ENCODE measurements at regions not wholly inside any gene's neighbourhood (a gene's known extent, or its start where the extent isn't known, plus 50 kb on each side); places are given as distances from the start of the nearest gene placed in this dataset.

DNA sequence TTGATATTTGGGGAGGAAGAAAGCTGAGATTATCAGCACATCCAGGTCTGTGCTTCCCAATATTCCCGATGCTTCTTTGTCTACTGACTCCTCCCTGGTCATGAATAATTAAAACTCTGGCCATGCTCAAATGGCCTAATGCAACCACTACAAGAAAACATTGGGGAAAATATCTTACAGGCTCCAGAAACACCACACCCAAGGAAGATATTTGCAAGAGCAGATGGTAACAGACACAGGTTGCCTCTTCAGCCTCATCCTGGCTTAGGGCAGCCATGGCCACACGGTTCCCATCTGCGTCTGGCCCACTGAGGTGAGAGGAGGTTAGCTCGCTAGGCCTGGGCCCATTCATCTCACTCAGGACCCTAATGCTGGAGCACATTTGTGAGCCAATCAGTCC lies 108.4 kb upstream of the SDK1 start:
- H3K27ac ChIP-seq (ENCODE audit: low read depth in 2 of 2, low read length in 2 of 2): no peak overlapping the region
- no peaks in the 10 kb centered on the region for H3K9me3 ChIP-seq (ENCODE audit: control insufficient read depth in 2 of 2, low read length in 2 of 2)
- H3K4me3 ChIP-seq (ENCODE audit: low read length in 2 of 2): no peak overlapping the region
- H3K9ac ChIP-seq (ENCODE audit: low read depth in 1 of 2, low read length in 2 of 2): no peak overlapping the region
- no peaks in the 10 kb centered on the region for H3K4me1 ChIP-seq (ENCODE audit: control insufficient read depth in 2 of 2, insufficient read depth in 2 of 2, low read length in 2 of 2)
- H3K27me3 ChIP-seq (ENCODE audit: control insufficient read depth in 2 of 2, insufficient read depth in 2 of 2, low read length in 2 of 2): no peaks in the 10 kb centered on the region
- no peaks in the 10 kb centered on the region for H3K36me3 ChIP-seq (ENCODE audit: control insufficient read depth in 2 of 2, insufficient read depth in 2 of 2, low read length in 2 of 2)

DNA sequence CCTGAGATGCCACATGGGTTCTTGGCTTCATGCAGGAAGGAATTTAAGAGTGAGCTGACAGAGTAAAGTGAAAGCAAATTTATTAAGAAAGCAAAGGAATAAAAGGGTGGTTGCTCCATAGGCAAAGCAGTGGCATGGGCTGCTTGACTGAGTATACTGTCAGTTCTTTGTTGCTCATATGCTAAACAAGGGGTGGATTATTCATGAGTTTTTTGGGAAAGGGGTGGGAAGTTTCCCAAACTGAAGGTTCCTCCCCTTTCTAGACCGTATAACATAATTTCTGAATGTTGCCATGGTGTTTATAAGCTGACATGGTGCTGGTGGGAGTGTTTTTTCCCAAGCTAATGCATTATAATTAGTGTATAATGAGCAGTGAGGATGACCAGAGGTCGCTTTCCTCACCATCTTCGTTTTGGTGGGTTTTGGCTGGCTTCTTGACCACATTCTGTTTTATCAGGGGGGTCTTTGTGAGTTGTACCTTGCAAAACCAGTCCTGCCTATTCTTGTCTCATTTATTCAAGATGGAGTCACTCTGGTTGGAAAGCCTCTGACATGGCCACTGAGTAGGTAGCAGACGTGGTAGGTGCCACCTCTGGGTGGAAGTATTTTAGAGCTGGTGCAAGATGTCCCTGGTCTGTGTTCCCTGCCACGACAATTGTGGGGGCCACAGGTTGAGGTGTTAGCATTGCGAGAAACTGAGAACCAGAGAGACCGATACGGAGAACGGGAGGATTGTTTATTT lies 107.5 kb upstream of the SDK1 start:
- no peak overlapping the region for H3K27ac ChIP-seq (ENCODE audit: low read depth in 2 of 2, low read length in 2 of 2)
- H3K9ac ChIP-seq (ENCODE audit: low read depth in 1 of 2, low read length in 2 of 2): no peak overlapping the region
- no peak overlapping the region for H3K4me3 ChIP-seq (ENCODE audit: low read length in 2 of 2)
- no peaks in the 10 kb centered on the region for H3K4me1 ChIP-seq (ENCODE audit: control insufficient read depth in 2 of 2, insufficient read depth in 2 of 2, low read length in 2 of 2)
- H3K9me3 ChIP-seq (ENCODE audit: control insufficient read depth in 2 of 2, low read length in 2 of 2): no peaks in the 10 kb centered on the region
- no peaks in the 10 kb centered on the region for H3K27me3 ChIP-seq (ENCODE audit: control insufficient read depth in 2 of 2, insufficient read depth in 2 of 2, low read length in 2 of 2)
- no peaks in the 10 kb centered on the region for H3K36me3 ChIP-seq (ENCODE audit: control insufficient read depth in 2 of 2, insufficient read depth in 2 of 2, low read length in 2 of 2)

DNA sequence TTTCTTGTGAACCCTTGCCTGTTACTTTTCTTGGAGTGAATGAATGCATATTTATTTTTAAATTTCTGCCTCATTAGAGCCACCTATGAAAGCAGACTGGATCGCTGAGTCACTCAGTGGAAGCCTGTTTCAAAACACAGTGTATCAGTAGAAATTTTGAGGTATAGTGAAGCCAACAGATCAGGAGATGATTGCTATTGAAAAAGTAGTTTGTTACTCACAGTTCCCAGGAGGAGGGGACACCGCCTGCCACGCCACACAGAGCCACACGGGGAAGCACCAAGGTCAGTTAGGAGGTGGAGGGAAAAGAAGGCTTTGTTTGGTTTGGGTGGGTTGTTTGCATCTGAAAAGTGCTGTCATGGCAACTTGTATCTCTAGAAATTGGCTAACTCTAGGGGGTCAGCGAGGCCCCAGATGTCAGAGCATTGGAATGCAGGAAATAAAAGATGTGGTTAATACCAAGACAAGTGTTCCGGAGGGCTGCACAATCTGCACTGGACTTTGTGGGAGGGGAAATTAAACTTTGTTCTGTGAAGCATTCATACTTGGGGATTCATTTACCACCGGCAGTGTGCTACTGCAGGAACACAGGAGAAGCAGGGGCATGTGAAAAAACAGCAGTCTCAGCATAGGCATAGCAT lies 106.4 kb upstream of the SDK1 start:
- no peaks in the 10 kb centered on the region for H3K4me1 ChIP-seq (ENCODE audit: control insufficient read depth in 2 of 2, insufficient read depth in 2 of 2, low read length in 2 of 2)
- H3K36me3 ChIP-seq (ENCODE audit: control insufficient read depth in 2 of 2, insufficient read depth in 2 of 2, low read length in 2 of 2): no peaks in the 10 kb centered on the region
- no peak overlapping the region for H3K4me3 ChIP-seq (ENCODE audit: low read length in 2 of 2)
- no peaks in the 10 kb centered on the region for H3K9me3 ChIP-seq (ENCODE audit: control insufficient read depth in 2 of 2, low read length in 2 of 2)
- no peak overlapping the region for H3K9ac ChIP-seq (ENCODE audit: low read depth in 1 of 2, low read length in 2 of 2)
- H3K27me3 ChIP-seq (ENCODE audit: control insufficient read depth in 2 of 2, insufficient read depth in 2 of 2, low read length in 2 of 2): no peaks in the 10 kb centered on the region
- H3K27ac ChIP-seq (ENCODE audit: low read depth in 2 of 2, low read length in 2 of 2): no peak overlapping the region

DNA sequence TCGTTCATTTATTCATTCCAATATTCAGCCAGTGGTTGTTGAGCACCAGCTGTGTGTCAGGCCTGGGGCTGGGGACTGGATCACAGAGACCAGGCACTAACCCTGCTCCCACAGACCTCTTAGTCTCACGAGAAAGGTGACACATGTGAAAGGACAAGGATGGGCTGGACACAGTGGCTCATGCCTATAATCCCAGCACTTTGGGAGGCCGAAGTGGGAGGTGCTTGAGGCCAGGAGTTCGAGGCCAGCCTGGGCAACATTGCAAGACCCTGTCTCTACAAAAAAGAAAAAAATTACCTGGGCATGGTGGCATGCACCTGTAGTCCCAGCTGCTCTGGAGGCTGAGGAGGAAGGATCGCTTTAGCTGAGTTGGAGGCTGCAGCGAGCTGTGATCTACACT lies 105.9 kb upstream of the SDK1 start:
- H3K36me3 ChIP-seq (ENCODE audit: control insufficient read depth in 2 of 2, insufficient read depth in 2 of 2, low read length in 2 of 2): no peaks in the 10 kb centered on the region
- no peak overlapping the region for H3K9ac ChIP-seq (ENCODE audit: low read depth in 1 of 2, low read length in 2 of 2)
- H3K27me3 ChIP-seq (ENCODE audit: control insufficient read depth in 2 of 2, insufficient read depth in 2 of 2, low read length in 2 of 2): no peaks in the 10 kb centered on the region
- H3K4me1 ChIP-seq (ENCODE audit: control insufficient read depth in 2 of 2, insufficient read depth in 2 of 2, low read length in 2 of 2): no peaks in the 10 kb centered on the region
- no peak overlapping the region for H3K27ac ChIP-seq (ENCODE audit: low read depth in 2 of 2, low read length in 2 of 2)
- H3K4me3 ChIP-seq (ENCODE audit: low read length in 2 of 2): no peak overlapping the region
- no peaks in the 10 kb centered on the region for H3K9me3 ChIP-seq (ENCODE audit: control insufficient read depth in 2 of 2, low read length in 2 of 2)

DNA sequence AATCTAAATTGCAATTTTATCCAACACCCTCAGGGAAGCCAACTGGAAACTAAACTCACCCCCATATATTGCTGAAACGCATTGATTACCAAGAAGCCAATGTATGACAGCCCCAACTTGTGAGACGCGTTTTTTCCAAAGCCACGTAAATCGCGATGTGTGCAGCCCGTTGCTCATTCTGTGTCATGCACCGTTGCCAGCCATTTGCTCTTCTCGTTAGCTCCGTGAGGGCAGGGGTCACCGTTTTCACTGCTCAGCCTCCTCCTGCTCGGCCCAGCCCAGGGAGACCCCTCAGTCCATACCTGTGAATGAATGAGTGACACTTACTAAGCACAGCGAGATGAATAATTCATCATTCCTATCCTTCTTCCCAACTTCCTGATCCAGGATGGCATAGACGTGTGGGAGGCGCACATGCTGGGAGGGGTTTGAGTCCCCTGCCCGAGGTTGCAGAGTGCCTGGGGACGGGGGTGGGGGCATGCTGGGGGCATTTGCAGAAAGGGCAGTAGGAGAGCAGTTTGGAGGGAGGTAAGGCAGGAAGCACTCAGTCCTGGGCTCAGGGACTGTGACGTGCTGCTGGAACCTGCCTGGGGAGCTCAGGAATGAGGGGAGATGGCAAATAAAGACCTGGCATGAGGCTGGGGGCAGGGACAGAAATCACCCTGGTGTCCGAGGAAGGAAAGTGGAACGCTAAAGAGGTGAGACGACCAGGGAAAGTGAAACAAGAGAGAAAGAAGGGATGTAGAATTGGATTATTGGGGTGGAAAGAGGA lies 104.2 kb upstream of the SDK1 start:
- Histone ChIP-seq H3K9me3 (ENCODE audit: control insufficient read depth in 2 of 2, low read length in 2 of 2) (no peaks in the 10 kb centered on the region), H3K27me3 (ENCODE audit: control insufficient read depth in 2 of 2, insufficient read depth in 2 of 2, low read length in 2 of 2) (no peaks in the 10 kb centered on the region), H3K9ac (ENCODE audit: low read depth in 1 of 2, low read length in 2 of 2) (no peak overlapping the region), H3K4me1 (ENCODE audit: control insufficient read depth in 2 of 2, insufficient read depth in 2 of 2, low read length in 2 of 2) (no peaks in the 10 kb centered on the region), H3K36me3 (ENCODE audit: control insufficient read depth in 2 of 2, insufficient read depth in 2 of 2, low read length in 2 of 2) (no peaks in the 10 kb centered on the region), H3K27ac (ENCODE audit: low read depth in 2 of 2, low read length in 2 of 2) (no peak overlapping the region), H3K4me3 (ENCODE audit: low read length in 2 of 2) (no peak overlapping the region)

DNA sequence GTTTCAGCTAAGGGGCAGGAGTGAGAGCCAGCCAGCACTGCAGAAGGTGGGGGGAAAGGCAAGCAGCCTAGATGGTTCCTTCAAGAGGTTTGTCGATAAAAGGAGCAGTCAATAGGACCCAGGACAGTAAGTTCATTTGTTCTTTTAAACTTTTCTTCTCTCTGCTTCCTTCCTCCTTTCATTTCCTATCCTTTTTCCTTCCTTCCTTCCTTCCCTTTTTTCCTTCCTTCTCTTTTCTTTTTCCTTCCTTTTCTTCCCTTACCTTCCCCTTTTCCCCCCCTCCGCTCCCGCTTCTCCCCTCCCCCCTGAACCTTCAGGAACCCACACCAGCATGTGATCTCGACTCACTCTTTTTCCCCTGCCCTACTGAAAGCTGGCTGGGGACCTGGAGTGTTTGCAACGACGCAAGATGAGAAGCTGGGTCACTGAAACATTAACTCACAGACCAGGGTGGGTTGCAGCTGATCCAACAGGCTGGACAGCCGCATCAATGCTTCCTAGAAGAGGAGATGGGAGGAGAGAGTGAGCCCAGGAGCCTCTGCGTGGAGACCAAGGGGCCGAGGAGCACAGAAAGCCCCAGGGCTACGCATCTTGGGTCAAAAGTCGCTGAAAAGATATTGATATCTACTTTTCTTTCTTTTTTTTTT lies 103.4 kb upstream of the SDK1 start:
- Histone ChIP-seq H3K4me1 (ENCODE audit: control insufficient read depth in 2 of 2, insufficient read depth in 2 of 2, low read length in 2 of 2) (no peaks in the 10 kb centered on the region), H3K4me3 (ENCODE audit: low read length in 2 of 2) (no peak overlapping the region), H3K9ac (ENCODE audit: low read depth in 1 of 2, low read length in 2 of 2) (no peak overlapping the region), H3K9me3 (ENCODE audit: control insufficient read depth in 2 of 2, low read length in 2 of 2) (no peaks in the 10 kb centered on the region), H3K27ac (ENCODE audit: low read depth in 2 of 2, low read length in 2 of 2) (no peak overlapping the region), H3K27me3 (ENCODE audit: control insufficient read depth in 2 of 2, insufficient read depth in 2 of 2, low read length in 2 of 2) (no peaks in the 10 kb centered on the region), H3K36me3 (ENCODE audit: control insufficient read depth in 2 of 2, insufficient read depth in 2 of 2, low read length in 2 of 2) (no peaks in the 10 kb centered on the region)

DNA sequence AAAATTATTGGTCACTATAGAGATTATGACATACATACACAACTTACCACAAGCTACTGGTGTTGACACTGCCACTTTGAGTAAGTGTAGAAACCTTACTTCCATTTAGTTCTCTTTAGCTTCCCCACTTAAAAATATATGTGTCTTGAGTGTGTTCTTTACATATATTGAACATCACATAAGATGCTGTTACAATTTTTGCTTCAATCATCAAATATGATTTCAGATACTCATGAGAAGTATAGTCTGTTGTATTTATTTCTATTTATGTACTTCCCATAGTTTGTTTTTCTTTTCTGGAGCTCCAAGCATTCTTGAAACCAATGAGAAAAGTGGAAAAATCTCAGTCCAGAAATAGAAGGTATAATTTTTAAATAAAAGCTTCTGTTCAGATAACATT lies 102.7 kb upstream of the SDK1 start:
- no peaks in the 10 kb centered on the region for H3K4me1 ChIP-seq (ENCODE audit: control insufficient read depth in 2 of 2, insufficient read depth in 2 of 2, low read length in 2 of 2)
- H3K9ac ChIP-seq (ENCODE audit: low read depth in 1 of 2, low read length in 2 of 2): no peak overlapping the region
- no peaks in the 10 kb centered on the region for H3K36me3 ChIP-seq (ENCODE audit: control insufficient read depth in 2 of 2, insufficient read depth in 2 of 2, low read length in 2 of 2)
- no peaks in the 10 kb centered on the region for H3K9me3 ChIP-seq (ENCODE audit: control insufficient read depth in 2 of 2, low read length in 2 of 2)
- no peak overlapping the region for H3K27ac ChIP-seq (ENCODE audit: low read depth in 2 of 2, low read length in 2 of 2)
- H3K27me3 ChIP-seq (ENCODE audit: control insufficient read depth in 2 of 2, insufficient read depth in 2 of 2, low read length in 2 of 2): no peaks in the 10 kb centered on the region
- no peak overlapping the region for H3K4me3 ChIP-seq (ENCODE audit: low read length in 2 of 2)

DNA sequence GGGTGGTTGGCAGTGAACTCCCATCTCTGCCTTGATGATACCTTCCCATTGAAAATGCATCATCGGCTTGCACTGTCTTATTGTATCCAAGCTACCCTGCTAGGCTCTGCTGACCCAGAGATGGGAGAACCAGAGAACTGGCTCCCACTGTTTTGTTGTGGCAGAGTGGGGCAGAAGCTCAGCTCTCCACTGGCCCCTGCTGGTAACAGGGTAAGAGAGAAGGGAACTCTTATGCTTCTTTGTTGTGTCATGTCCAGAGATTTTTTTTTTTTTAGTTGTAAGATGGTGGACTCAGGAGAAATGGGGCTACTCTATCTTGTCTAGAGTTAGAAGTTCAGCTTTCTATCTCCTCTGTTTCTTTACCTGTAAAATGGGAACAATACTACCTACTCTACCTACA lies 100.5 kb upstream of the SDK1 start:
- Histone ChIP-seq H3K27me3 (ENCODE audit: control insufficient read depth in 2 of 2, insufficient read depth in 2 of 2, low read length in 2 of 2) (no peaks in the 10 kb centered on the region), H3K27ac (ENCODE audit: low read depth in 2 of 2, low read length in 2 of 2) (no peak overlapping the region), H3K36me3 (ENCODE audit: control insufficient read depth in 2 of 2, insufficient read depth in 2 of 2, low read length in 2 of 2) (no peaks in the 10 kb centered on the region), H3K9ac (ENCODE audit: low read depth in 1 of 2, low read length in 2 of 2) (no peak overlapping the region), H3K4me3 (ENCODE audit: low read length in 2 of 2) (no peak overlapping the region), H3K4me1 (ENCODE audit: control insufficient read depth in 2 of 2, insufficient read depth in 2 of 2, low read length in 2 of 2) (no peaks in the 10 kb centered on the region), H3K9me3 (ENCODE audit: control insufficient read depth in 2 of 2, low read length in 2 of 2) (no peaks in the 10 kb centered on the region)

DNA sequence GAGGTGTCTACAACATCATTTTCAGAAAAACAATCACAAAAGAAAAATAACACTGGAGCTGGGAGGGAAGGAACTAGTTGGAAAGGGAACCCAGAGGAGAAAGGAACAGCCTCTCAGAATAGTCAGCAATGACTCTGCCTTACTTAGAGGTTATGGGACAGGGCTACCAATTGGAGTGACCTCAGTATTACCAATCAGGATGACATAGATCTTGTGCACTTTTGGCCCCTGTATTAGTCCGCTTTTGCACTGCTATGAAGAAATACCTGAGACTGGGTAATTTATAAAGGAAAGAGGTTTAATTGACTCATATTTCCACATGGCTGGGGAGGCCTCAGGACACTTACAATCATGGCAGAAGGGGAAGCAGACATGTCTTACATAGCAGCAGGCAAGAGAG lies 99.7 kb upstream of the SDK1 start:
- H3K27ac ChIP-seq (ENCODE audit: low read depth in 2 of 2, low read length in 2 of 2): no peak overlapping the region
- no peaks in the 10 kb centered on the region for H3K9me3 ChIP-seq (ENCODE audit: control insufficient read depth in 2 of 2, low read length in 2 of 2)
- H3K4me1 ChIP-seq (ENCODE audit: control insufficient read depth in 2 of 2, insufficient read depth in 2 of 2, low read length in 2 of 2): no peaks in the 10 kb centered on the region
- H3K27me3 ChIP-seq (ENCODE audit: control insufficient read depth in 2 of 2, insufficient read depth in 2 of 2, low read length in 2 of 2): no peaks in the 10 kb centered on the region
- H3K9ac ChIP-seq (ENCODE audit: low read depth in 1 of 2, low read length in 2 of 2): no peak overlapping the region
- no peak overlapping the region for H3K4me3 ChIP-seq (ENCODE audit: low read length in 2 of 2)
- no peaks in the 10 kb centered on the region for H3K36me3 ChIP-seq (ENCODE audit: control insufficient read depth in 2 of 2, insufficient read depth in 2 of 2, low read length in 2 of 2)

All from mucosa of rectum (tissue), 2 donors.